Neural cell (in vitro differentiated cells): ENCODE measurements at regions not wholly inside any gene's neighbourhood (a gene's known extent, or its start where the extent isn't known, plus 50 kb on each side); places are given as distances from the start of the nearest gene placed in this dataset.

ENCODE experiments used
- H2AFZ ChIP-seq: fragments of 200-600, 300-800 bp; sonication (generic), shearing (Covaris generic); 2 replicates; pipeline ENCODE4 v1.6.0; 2014; ENCODE audit warnings: low read depth, mild to moderate bottlenecking, antibody characterized with exemption, low read length, moderate library complexity
- H3F3A ChIP-seq: fragments of 200-600 bp; shearing (Covaris generic); 2 replicates; pipeline ENCODE4 v1.6.1; 2016; ENCODE audit warnings: mild to moderate bottlenecking, moderate library complexity, mixed read lengths, antibody characterized with exemption, low read length; ENCODE audit not compliant: insufficient read depth, poor library complexity, severe bottlenecking
- H3K27ac ChIP-seq: fragments of 200-600, 300-800 bp; sonication (generic), shearing (Covaris generic); 2 replicates; pipeline ENCODE4 v1.5.1; 2014; ENCODE audit warnings: mild to moderate bottlenecking, low read length, moderate library complexity
- H3K27me3 ChIP-seq: fragments of 300-800, 200-600 bp; sonication (generic), shearing (Covaris generic); 2 replicates; pipeline ENCODE4 v1.6.0; 2014; ENCODE audit warnings: mild to moderate bottlenecking, low read depth, low read length, moderate library complexity; ENCODE audit not compliant: insufficient read depth
- H3K36me3 ChIP-seq: fragments of 300-800, 200-600 bp; sonication (generic), shearing (Covaris generic); 2 replicates; pipeline ENCODE4 v1.5.1; 2014; ENCODE audit warnings: mild to moderate bottlenecking, antibody characterized with exemption, low read length, moderate library complexity; ENCODE audit not compliant: insufficient read depth
- H3K4me2 ChIP-seq: fragments of 300-800, 200-600 bp; sonication (generic), shearing (Covaris generic); 2 replicates; pipeline ENCODE4 v1.6.0; 2014; ENCODE audit warnings: mild to moderate bottlenecking, low read length
- H3K4me3 ChIP-seq: fragments of 300-800, 200-600 bp; sonication (generic), shearing (Covaris generic); 2 replicates; pipeline ENCODE4 v1.5.1; 2014; ENCODE audit warnings: mild to moderate bottlenecking, low read length, moderate library complexity
- H3K79me2 ChIP-seq: fragments of 200-600 bp; shearing (Covaris generic); replicated peaks from 2 replicates; pipeline ENCODE4 v1.6.0; 2014; ENCODE audit warnings: mild to moderate bottlenecking, low read length, moderate library complexity; ENCODE audit not compliant: insufficient read depth
- H3K9ac ChIP-seq: fragments of 300-800, 200-600 bp; sonication (generic), shearing (Covaris generic); 2 replicates; pipeline ENCODE4 v1.6.1; 2016; ENCODE audit warnings: mild to moderate bottlenecking, low read length, mixed read lengths
- H3K9me2 ChIP-seq: fragments of 200-600 bp; shearing (Covaris generic); 2 replicates; pipeline ENCODE4 v1.6.1; 2016; ENCODE audit warnings: mild to moderate bottlenecking, low read length, mixed read lengths; ENCODE audit not compliant: insufficient read depth
- H3K9me3 ChIP-seq: fragments of 200-600, 300-800 bp; sonication (generic), shearing (Covaris generic); 2 replicates; pipeline ENCODE4 v1.6.1; 2016; ENCODE audit warnings: mild to moderate bottlenecking, mixed run types, low read length, moderate library complexity, mixed read lengths
- H4K20me1 ChIP-seq: fragments of 200-600 bp; shearing (Covaris generic); 2 replicates; pipeline ENCODE4 v1.6.1; 2016; ENCODE audit warnings: mild to moderate bottlenecking, mixed run types; ENCODE audit not compliant: insufficient read depth
- EP300 ChIP-seq: fragments of 450-650 bp; conservative IDR thresholded peaks from 2 replicates; pipeline ENCODE4 v1.6.1; 2014; ENCODE audit warnings: antibody characterized with exemption, mild to moderate bottlenecking, moderate library complexity; ENCODE audit not compliant: poor library complexity, severe bottlenecking
- EZH2 ChIP-seq: fragments of 200-600, 300-800 bp; shearing (Covaris generic), sonication (generic); IDR thresholded peaks from 2 replicates; pipeline ENCODE4 v1.6.1; 2014; ENCODE audit warnings: antibody characterized with exemption, low read length, borderline replicate concordance, mild to moderate bottlenecking; ENCODE audit not compliant: insufficient read depth, poor library complexity, severe bottlenecking
- MXI1 ChIP-seq: fragments of 450-650 bp; conservative IDR thresholded peaks from 2 replicates; pipeline ENCODE4 v1.6.1; 2014; ENCODE audit warnings: antibody characterized with exemption, mild to moderate bottlenecking; ENCODE audit not compliant: poor library complexity, severe bottlenecking
- POLR2AphosphoS5 ChIP-seq: IDR thresholded peaks from 2 replicates; pipeline ENCODE4 v1.6.1; 2012
- RAD21 ChIP-seq: fragments of 450-650 bp; conservative IDR thresholded peaks from 2 replicates; pipeline ENCODE4 v1.6.1; 2014; ENCODE audit warnings: antibody characterized with exemption, mild to moderate bottlenecking, moderate library complexity
- REST ChIP-seq: IDR thresholded peaks from 2 replicates; pipeline ENCODE4 v1.6.1; 2012; ENCODE audit warnings: borderline replicate concordance
- SMC3 ChIP-seq: fragments of 450-650 bp; conservative IDR thresholded peaks from 2 replicates; pipeline ENCODE4 v1.6.1; 2014; ENCODE audit warnings: antibody characterized with exemption, mild to moderate bottlenecking, moderate library complexity; ENCODE audit not compliant: poor library complexity
- TAF1 ChIP-seq: IDR thresholded peaks from 2 replicates; pipeline ENCODE4 v1.6.1; 2012; ENCODE audit warnings: low read depth

GRCh38 chr6:168383062-168383854 is 57.7 kb upstream of the SMOC2 start:
- no peaks in the 10 kb centered on the region for H3F3A ChIP-seq
- no peak overlapping the region for H3K4me3 ChIP-seq
- H4K20me1 ChIP-seq = no peaks in the 10 kb centered on the region
- no peak overlapping the region for H3K9ac ChIP-seq
- H3K9me3 ChIP-seq = no peaks in the 10 kb centered on the region
- no peak overlapping the region for H3K27ac ChIP-seq
- no peaks in the 10 kb centered on the region for H3K79me2 ChIP-seq
- no peak for TF ChIP-seq EZH2
- TF ChIP-seq RAD21 = no peak
- TF ChIP-seq POLR2AphosphoS5 = no peak
- no peak for TF ChIP-seq SMC3
- H3K36me3 ChIP-seq = no peaks in the 10 kb centered on the region
- no peak overlapping the region for H2AFZ ChIP-seq
- H3K4me2 ChIP-seq = no peak overlapping the region
- no peaks in the 10 kb centered on the region for H3K27me3 ChIP-seq
- no peaks in the 10 kb centered on the region for H3K9me2 ChIP-seq

GRCh38 chr6:168384045-168385036 is 56.6 kb upstream of the SMOC2 start:
- no peak overlapping the region for H3K4me3 ChIP-seq
- no peaks in the 10 kb centered on the region for H4K20me1 ChIP-seq
- H3K27ac ChIP-seq = no peak overlapping the region
- no peak overlapping the region for H3K4me2 ChIP-seq
- no peaks in the 10 kb centered on the region for H3K9me3 ChIP-seq
- no peaks in the 10 kb centered on the region for H3K36me3 ChIP-seq
- H3K9me2 ChIP-seq = no peaks in the 10 kb centered on the region
- no peak overlapping the region for H2AFZ ChIP-seq
- H3K9ac ChIP-seq = no peak overlapping the region
- H3F3A ChIP-seq = no peaks in the 10 kb centered on the region
- TF ChIP-seq SMC3 = no peak
- no peak for TF ChIP-seq EZH2
- no peak for TF ChIP-seq RAD21
- TF ChIP-seq TAF1 = no peak
- TF ChIP-seq REST = no peak
- no peak for TF ChIP-seq MXI1
- TF ChIP-seq EP300 = no peak
- H3K27me3 ChIP-seq = no peaks in the 10 kb centered on the region
- no peaks in the 10 kb centered on the region for H3K79me2 ChIP-seq
